OCI-LY1 (cell line): ENCODE measurements at regions not wholly inside any gene's neighbourhood (a gene's known extent, or its start where the extent isn't known, plus 50 kb on each side); places are given as distances from the start of the nearest gene placed in this dataset.

ENCODE experiments used
- EZH2 ChIP-seq: fragments of 200-600 bp; sonication (generic), shearing (Covaris generic); IDR thresholded peaks from 2 replicates; pipeline ENCODE4 v1.8.0; 2017; ENCODE audit warnings: borderline replicate concordance, mixed run types, mild to moderate bottlenecking, antibody characterized with exemption, low read length, moderate library complexity, mixed read lengths
- TF ChIP-seq, protein P1 (sequence below): fragments of 200-600 bp; sonication (generic), shearing (Covaris generic); IDR thresholded peaks from 2 replicates; pipeline ENCODE4 v1.5.1; 2017; ENCODE audit warnings: mild to moderate bottlenecking, antibody characterized with exemption, low read length, moderate library complexity, mixed read lengths

DNA sequence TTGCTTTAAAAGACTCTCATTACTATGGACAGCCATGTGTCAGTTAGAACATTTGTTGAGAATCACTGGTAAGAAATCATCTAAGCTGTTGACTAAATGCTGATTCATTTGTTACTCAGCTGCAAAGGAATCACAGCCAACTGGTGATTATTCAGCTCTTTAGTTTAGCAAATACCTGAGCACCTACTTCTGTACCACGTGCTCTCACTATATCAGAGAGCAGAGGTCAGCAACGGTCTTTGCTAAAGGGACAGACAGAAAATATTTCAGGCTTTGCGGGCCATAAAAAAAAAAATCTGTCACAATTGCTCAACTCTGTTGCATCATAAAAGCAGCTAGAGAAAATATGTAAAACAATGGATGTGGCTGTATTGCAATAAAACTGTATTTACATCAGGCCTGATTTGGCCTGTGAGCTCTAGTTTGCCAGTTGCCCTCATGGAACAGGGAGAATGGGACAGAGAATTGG lies 377.6 kb downstream of the DNAH5 start:
- TF ChIP-seq, protein P1, sequence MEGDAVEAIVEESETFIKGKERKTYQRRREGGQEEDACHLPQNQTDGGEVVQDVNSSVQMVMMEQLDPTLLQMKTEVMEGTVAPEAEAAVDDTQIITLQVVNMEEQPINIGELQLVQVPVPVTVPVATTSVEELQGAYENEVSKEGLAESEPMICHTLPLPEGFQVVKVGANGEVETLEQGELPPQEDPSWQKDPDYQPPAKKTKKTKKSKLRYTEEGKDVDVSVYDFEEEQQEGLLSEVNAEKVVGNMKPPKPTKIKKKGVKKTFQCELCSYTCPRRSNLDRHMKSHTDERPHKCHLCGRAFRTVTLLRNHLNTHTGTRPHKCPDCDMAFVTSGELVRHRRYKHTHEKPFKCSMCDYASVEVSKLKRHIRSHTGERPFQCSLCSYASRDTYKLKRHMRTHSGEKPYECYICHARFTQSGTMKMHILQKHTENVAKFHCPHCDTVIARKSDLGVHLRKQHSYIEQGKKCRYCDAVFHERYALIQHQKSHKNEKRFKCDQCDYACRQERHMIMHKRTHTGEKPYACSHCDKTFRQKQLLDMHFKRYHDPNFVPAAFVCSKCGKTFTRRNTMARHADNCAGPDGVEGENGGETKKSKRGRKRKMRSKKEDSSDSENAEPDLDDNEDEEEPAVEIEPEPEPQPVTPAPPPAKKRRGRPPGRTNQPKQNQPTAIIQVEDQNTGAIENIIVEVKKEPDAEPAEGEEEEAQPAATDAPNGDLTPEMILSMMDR, result no peak
- no peak for TF ChIP-seq EZH2
